ENCODE measurements at regions not wholly inside any gene's neighbourhood (a gene's known extent, or its start where the extent isn't known, plus 50 kb on each side); places are given as distances from the start of the nearest gene placed in this dataset.

GRCh38 chr4:132737344-132737743 lies 411.8 kb upstream of the PCDH10 start:
- Histone ChIP-seq H3K9me2 (ENCODE audit: insufficient read depth) (no peaks in the 10 kb centered on the region), H3K27me3 (ENCODE audit: insufficient read depth, low read depth) (no peaks in the 10 kb centered on the region), H3K36me3 (ENCODE audit: low read depth) (no peaks in the 10 kb centered on the region), H4K20me1 (ENCODE audit: insufficient read depth) (no peaks in the 10 kb centered on the region), H3K9me3 (ENCODE audit: insufficient read depth, low read depth) (no peaks in the 10 kb centered on the region), H3K4me1 (replicated peaks; ENCODE audit: insufficient read depth) (no peaks in the 10 kb centered on the region), H3K79me2 (ENCODE audit: low read depth) (no peaks in the 10 kb centered on the region), H3K27ac (no peak overlapping the region), H2AFZ (no peak overlapping the region), H3F3A (ENCODE audit: insufficient read depth, low read depth) (no peaks in the 10 kb centered on the region), H3K4me2 (no peak overlapping the region), H3K4me3 (no peak overlapping the region)
- no peak for DNase-seq
- no TSS peak for BruUV-seq (replicated peaks)
- ChIA-PET POLR2A (ENCODE audit: unreplicated experiment) (no interaction called here), CTCF (interaction anchor here (0.6 kb wide), 1 partner anchor 1520 kb away, joined by 3 read pairs; no protein-coding TSS in a partner anchor)
- no peak for TF ChIP-seq CTCF (conservative IDR thresholded peaks at IDR 0.05)
- TF ChIP-seq EZH2 (IDR thresholded peaks at IDR 0.05; ENCODE audit: low read depth): no peak
- intact Hi-C loops (cut with micrococcal nuclease; ENCODE audit: unreplicated experiment): no loop called here

GRCh38 chr4:132759199-132759780 lies 389.8 kb upstream of the PCDH10 start:
- no peak for DNase-seq
- ChIA-PET CTCF (no interaction called here), POLR2A (ENCODE audit: unreplicated experiment) (no interaction called here)
- no peaks in the 10 kb centered on the region for H4K20me1 ChIP-seq (ENCODE audit: insufficient read depth)
- H3K27ac ChIP-seq: no peak overlapping the region
- intact Hi-C loops (cut with micrococcal nuclease; ENCODE audit: unreplicated experiment): no loop called here
- peaks cover 2% of the 10 kb centered on the region; the same call in 1 of the 2 replicates for H3K9me2 ChIP-seq (ENCODE audit: insufficient read depth)
- H3K36me3 ChIP-seq (ENCODE audit: low read depth): no peaks in the 10 kb centered on the region
- TF ChIP-seq EZH2 (IDR thresholded peaks at IDR 0.05; ENCODE audit: low read depth): no peak
- BruUV-seq (replicated peaks): no TSS peak
- H2AFZ ChIP-seq: no peak overlapping the region
- no peaks in the 10 kb centered on the region for H3F3A ChIP-seq (ENCODE audit: insufficient read depth, low read depth)
- no peaks in the 10 kb centered on the region for H3K4me1 ChIP-seq (replicated peaks; ENCODE audit: insufficient read depth)
- H3K79me2 ChIP-seq (ENCODE audit: low read depth): no peaks in the 10 kb centered on the region
- H3K4me3 ChIP-seq: no peak overlapping the region
- H3K27me3 ChIP-seq (ENCODE audit: insufficient read depth, low read depth): no peaks in the 10 kb centered on the region
- no peaks in the 10 kb centered on the region for H3K9me3 ChIP-seq (ENCODE audit: insufficient read depth, low read depth)
- H3K4me2 ChIP-seq: no peak overlapping the region

- H3K27ac ChIP-seq: no peak overlapping the region
- no TSS peak for BruUV-seq (replicated peaks)
- intact Hi-C loops (cut with micrococcal nuclease; ENCODE audit: unreplicated experiment): no loop called here
- no peak overlapping the region for H3K4me3 ChIP-seq
- no peaks in the 10 kb centered on the region for H3K27me3 ChIP-seq (ENCODE audit: insufficient read depth, low read depth)
- DNase-seq: no peak
- no peaks in the 10 kb centered on the region for H3K36me3 ChIP-seq (ENCODE audit: low read depth)
- no peak overlapping the region for H2AFZ ChIP-seq
- TF ChIP-seq CTCF (conservative IDR thresholded peaks at IDR 0.05): no peak
- TF ChIP-seq EZH2 (IDR thresholded peaks at IDR 0.05; ENCODE audit: low read depth): no peak
- H3K4me1 ChIP-seq (replicated peaks; ENCODE audit: insufficient read depth): no peaks in the 10 kb centered on the region
- H3K79me2 ChIP-seq (ENCODE audit: low read depth): no peaks in the 10 kb centered on the region
- H4K20me1 ChIP-seq (ENCODE audit: insufficient read depth): no peaks in the 10 kb centered on the region
- H3K9me3 ChIP-seq (ENCODE audit: insufficient read depth, low read depth): no peaks in the 10 kb centered on the region
- H3K9me2 ChIP-seq (ENCODE audit: insufficient read depth): peaks cover 2% of the 10 kb centered on the region; the same call in 1 of the 2 replicates
- H3F3A ChIP-seq (ENCODE audit: insufficient read depth, low read depth): no peaks in the 10 kb centered on the region
- POLR2A ChIA-PET (ENCODE audit: unreplicated experiment): no interaction called here
- no peak overlapping the region for H3K4me2 ChIP-seq
- CTCF ChIA-PET: no interaction called here
Observed at GRCh38 chr4:132763465-132763864, 385.6 kb upstream of the PCDH10 start.

- no peaks in the 10 kb centered on the region for H3K79me2 ChIP-seq (ENCODE audit: low read depth)
- BruUV-seq (replicated peaks): no TSS peak
- H3K9me3 ChIP-seq (ENCODE audit: insufficient read depth, low read depth): no peaks in the 10 kb centered on the region
- no peak overlapping the region for H3K4me3 ChIP-seq
- H3K27me3 ChIP-seq (ENCODE audit: insufficient read depth, low read depth): no peaks in the 10 kb centered on the region
- intact Hi-C loops (cut with micrococcal nuclease; ENCODE audit: unreplicated experiment): no loop called here
- H3K4me2 ChIP-seq: no peak overlapping the region
- no peaks in the 10 kb centered on the region for H3K9me2 ChIP-seq (ENCODE audit: insufficient read depth)
- H3F3A ChIP-seq (ENCODE audit: insufficient read depth, low read depth): no peaks in the 10 kb centered on the region
- H3K36me3 ChIP-seq (ENCODE audit: low read depth): no peaks in the 10 kb centered on the region
- TF ChIP-seq CTCF (conservative IDR thresholded peaks at IDR 0.05): no peak
- no peak for TF ChIP-seq EZH2 (IDR thresholded peaks at IDR 0.05; ENCODE audit: low read depth)
- H3K4me1 ChIP-seq (replicated peaks; ENCODE audit: insufficient read depth): no peaks in the 10 kb centered on the region
- no peak overlapping the region for H2AFZ ChIP-seq
- no peaks in the 10 kb centered on the region for H4K20me1 ChIP-seq (ENCODE audit: insufficient read depth)
- CTCF ChIA-PET: no interaction called here
- POLR2A ChIA-PET (ENCODE audit: unreplicated experiment): no interaction called here
- DNase-seq: no peak
- H3K27ac ChIP-seq: no peak overlapping the region
Observed at GRCh38 chr4:132767901-132768300, 381.2 kb upstream of the PCDH10 start.

Data from PC-9 (cell line).